HEK293T (cell line): ENCODE measurements at regions not wholly inside any gene's neighbourhood (a gene's known extent, or its start where the extent isn't known, plus 50 kb on each side); places are given as distances from the start of the nearest gene placed in this dataset.

Source experiments
- CTCF ChIA-PET: fragments of 350-600 bp; formaldehyde crosslinking; extraction: SDS; loops from one replicate; lab custom pipeline; 2021; ENCODE audit warnings: antibody characterized with exemption, inconsistent platforms; lab: Yijun Ruan, JAX
- POLR2A ChIA-PET: fragments of 350-600 bp; formaldehyde crosslinking; extraction: SDS; loops from one replicate; lab custom pipeline; 2020; ENCODE audit warnings: antibody characterized with exemption, inconsistent platforms; lab: Yijun Ruan, JAX
- DNase-seq: peaks from one replicate; pipeline ENCODE4 v3.0.0; 2012; ENCODE audit warnings: mixed read lengths; ENCODE audit errors: extremely low spot score
- ARNT ChIP-seq: fragments of 450-650 bp; IDR thresholded peaks from 2 replicates; pipeline ENCODE4 v1.6.1; 2017; ENCODE audit warnings: mild to moderate bottlenecking
- BHLHE40 ChIP-seq: fragments of 450-650 bp; IDR thresholded peaks from 2 replicates; pipeline ENCODE4 v1.6.1; 2016; ENCODE audit warnings: mild to moderate bottlenecking, moderate library complexity, borderline replicate concordance
- CTBP1 ChIP-seq: fragments of 450-650 bp; IDR thresholded peaks from 2 replicates; pipeline ENCODE4 v1.6.1; 2016; ENCODE audit warnings: borderline replicate concordance
- ELF4 ChIP-seq: fragments of 450-650 bp; IDR thresholded peaks from 2 replicates; pipeline ENCODE4 v1.6.1; 2017; ENCODE audit warnings: antibody characterized with exemption
- FOXA1 ChIP-seq: fragments of 450-650 bp; IDR thresholded peaks from 2 replicates; pipeline ENCODE4 v1.6.1; 2016; ENCODE audit warnings: mild to moderate bottlenecking
- FOXK2 ChIP-seq: fragments of 450-650 bp; IDR thresholded peaks from 2 replicates; pipeline ENCODE4 v1.6.1; 2016; ENCODE audit warnings: mild to moderate bottlenecking
- FOXM1 ChIP-seq: fragments of 450-650 bp; IDR thresholded peaks from 2 replicates; pipeline ENCODE4 v1.6.1; 2017; ENCODE audit warnings: mild to moderate bottlenecking, borderline replicate concordance
- HDGF ChIP-seq: fragments of 450-650 bp; IDR thresholded peaks from 2 replicates; pipeline ENCODE4 v1.6.1; 2017; ENCODE audit warnings: antibody characterized with exemption, borderline replicate concordance
- L3MBTL2 ChIP-seq: fragments of 450-650 bp; conservative IDR thresholded peaks from 2 replicates; pipeline ENCODE4 v1.6.1; 2016; ENCODE audit warnings: mild to moderate bottlenecking
- LEF1 ChIP-seq: fragments of 450-650 bp; IDR thresholded peaks from 2 replicates; pipeline ENCODE4 v1.6.1; 2017; ENCODE audit warnings: mild to moderate bottlenecking, borderline replicate concordance
- NFRKB ChIP-seq: fragments of 450-650 bp; IDR thresholded peaks from 2 replicates; pipeline ENCODE4 v1.6.1; 2016; ENCODE audit warnings: mild to moderate bottlenecking, moderate library complexity
- PKNOX1 ChIP-seq: fragments of 450-650 bp; IDR thresholded peaks from 2 replicates; pipeline ENCODE4 v1.6.1; 2016
- SP1 ChIP-seq: fragments of 450-650 bp; IDR thresholded peaks from 2 replicates; pipeline ENCODE4 v1.6.1; 2017
- SUZ12 ChIP-seq: fragments of 450-650 bp; IDR thresholded peaks from 2 replicates; pipeline ENCODE4 v1.6.1; 2016; ENCODE audit warnings: mild to moderate bottlenecking
- TARDBP ChIP-seq: fragments of 450-650 bp; IDR thresholded peaks from 2 replicates; pipeline ENCODE4 v1.6.1; 2016
- ZNF384 ChIP-seq: fragments of 450-650 bp; IDR thresholded peaks from 2 replicates; pipeline ENCODE4 v1.6.1; 2016

- ChIA-PET CTCF (interaction anchor here (0.8 to 4.2 kb wide), 3 partner anchors 57 to 181 kb away, joined by 4 to 36 read pairs (median 4); no protein-coding TSS in a partner anchor), POLR2A (no interaction called here)
- no peak for DNase-seq
- TF ChIP-seq FOXK2 (no peak), NFRKB (no peak)
These were observed 85.2 kb downstream of the HRH4 start for GRCh38 chr18:24545651-24546050.

GRCh38 chr18:24546307-24546706, 85.9 kb downstream of the HRH4 start:
- CTCF ChIA-PET = interaction anchor here (1.1 to 4.2 kb wide), 2 partner anchors 57 to 180 kb away, joined by 4 to 36 read pairs; no protein-coding TSS in a partner anchor
- DNase-seq = no peak
- TF ChIP-seq ELF4 = no peak
- TF ChIP-seq LEF1 = no peak
- TF ChIP-seq ARNT = no peak
- TF ChIP-seq FOXA1 = no peak
- TF ChIP-seq L3MBTL2 = no peak
- TF ChIP-seq ZNF384 = no peak
- TF ChIP-seq BHLHE40 = no peak
- TF ChIP-seq SP1 = no peak
- POLR2A ChIA-PET = no interaction called here

GRCh38 chr18:24548583-24548982, 88.1 kb downstream of the HRH4 start:
- ChIA-PET POLR2A (no interaction called here), CTCF (interaction anchor here (0.9 kb wide), 1 partner anchor 178 kb away, joined by 3 read pairs; no protein-coding TSS in a partner anchor)
- DNase-seq = no peak
- no peak for TF ChIP-seq FOXA1
- no peak for TF ChIP-seq ZNF384
- no peak for TF ChIP-seq L3MBTL2
- TF ChIP-seq FOXK2 = no peak
- TF ChIP-seq BHLHE40 = no peak
- TF ChIP-seq HDGF = no peak
- TF ChIP-seq CTBP1 = no peak
- no peak for TF ChIP-seq PKNOX1

GRCh38 chr18:24552218-24552617, 91.8 kb downstream of the HRH4 start:
- TF ChIP-seq ARNT (no peak), ELF4 (no peak), PKNOX1 (no peak), LEF1 (no peak), SUZ12 (no peak), BHLHE40 (no peak), CTBP1 (no peak), L3MBTL2 (no peak), FOXA1 (no peak), NFRKB (no peak), ZNF384 (no peak), HDGF (no peak), FOXM1 (no peak), TARDBP (no peak)
- DNase-seq = no peak
- CTCF ChIA-PET = interaction anchor here (4.0 kb wide), 1 partner anchor 8 kb away, joined by 17 read pairs; no protein-coding TSS in a partner anchor
- POLR2A ChIA-PET = no interaction called here

GRCh38 chr18:24553571-24554285, 93.3 kb downstream of the HRH4 start:
- ChIA-PET POLR2A (no interaction called here), CTCF (interaction anchor here (1.4 to 4.0 kb wide), 2 partner anchors 10 to 176 kb away, joined by 3 to 17 read pairs; no protein-coding TSS in a partner anchor)
- TF ChIP-seq SP1 (no peak), FOXK2 (no peak), BHLHE40 (no peak), ARNT (no peak), HDGF (no peak), CTBP1 (no peak), NFRKB (no peak), L3MBTL2 (no peak), SUZ12 (no peak), TARDBP (no peak), PKNOX1 (no peak), FOXA1 (no peak), LEF1 (no peak), ELF4 (no peak), FOXM1 (no peak)
- DNase-seq = no peak

- DNase-seq = no peak
- ChIA-PET CTCF (interaction anchor here (0.6 to 1.5 kb wide), 3 partner anchors 15 to 1279 kb away, joined by 3 to 4 read pairs (median 3); no protein-coding TSS in a partner anchor), POLR2A (interaction anchor here (0.6 kb wide), 1 partner anchor 1667 kb away, joined by 3 read pairs; no protein-coding TSS in a partner anchor)
- no peak for TF ChIP-seq SP1
- TF ChIP-seq CTBP1 = no peak
These were observed 98.0 kb downstream of the HRH4 start for GRCh38 chr18:24558403-24558802.
